ENCODE measurements at regions not wholly inside any gene's neighbourhood (a gene's known extent, or its start where the extent isn't known, plus 50 kb on each side); places are given as distances from the start of the nearest gene placed in this dataset.
"Not testable (repeated sequence)": the region's sequence is repeated elsewhere in the genome, so short reads cannot be mapped to it uniquely, and the experiment has no call there.

DNA sequence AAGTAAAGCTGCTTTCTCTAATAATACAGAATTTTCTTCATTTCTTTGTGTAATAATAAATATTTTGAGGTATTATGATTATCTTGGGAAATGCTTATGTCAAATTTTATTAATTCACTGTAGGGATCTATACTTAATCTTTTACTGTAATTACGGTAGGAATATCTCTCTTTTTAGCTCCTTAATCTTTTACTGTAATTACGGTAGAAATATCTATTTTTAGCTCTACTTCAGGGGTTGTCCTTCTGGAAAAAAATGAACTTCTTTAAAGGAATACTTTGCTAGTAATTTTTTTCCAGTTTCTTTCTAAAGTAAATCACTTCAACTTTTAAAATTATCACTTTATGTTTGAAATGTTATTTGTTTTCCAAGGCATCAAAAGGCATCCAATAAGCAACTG, 2229.4 kb upstream of the AGA start:
- Histone ChIP-seq H3K4me1 (ENCODE audit: insufficient read depth, low read length) (no peaks in the 10 kb centered on the region), H3K4me3 (ENCODE audit: insufficient read depth, low read length) (no peak overlapping the region), H4K20me1 (ENCODE audit: insufficient read depth, low read length) (no peaks in the 10 kb centered on the region), H3K9me3 (ENCODE audit: low read depth, low read length) (no peaks in the 10 kb centered on the region), H2AFZ (ENCODE audit: low read length) (no peak overlapping the region), H3K27me3 (ENCODE audit: insufficient read depth, low read length) (no peaks in the 10 kb centered on the region), H3K27ac (ENCODE audit: low read depth, low read length) (no peak overlapping the region), H3K4me2 (ENCODE audit: insufficient read depth, low read length) (no peak overlapping the region), H3K79me2 (ENCODE audit: insufficient read depth, low read length) (no peaks in the 10 kb centered on the region), H3K36me3 (ENCODE audit: insufficient read depth, low read length) (no peaks in the 10 kb centered on the region)
- no peak for DNase-seq (ENCODE audit: insufficient read length, low spot score, missing footprints)
- TF ChIP-seq, protein P1, sequence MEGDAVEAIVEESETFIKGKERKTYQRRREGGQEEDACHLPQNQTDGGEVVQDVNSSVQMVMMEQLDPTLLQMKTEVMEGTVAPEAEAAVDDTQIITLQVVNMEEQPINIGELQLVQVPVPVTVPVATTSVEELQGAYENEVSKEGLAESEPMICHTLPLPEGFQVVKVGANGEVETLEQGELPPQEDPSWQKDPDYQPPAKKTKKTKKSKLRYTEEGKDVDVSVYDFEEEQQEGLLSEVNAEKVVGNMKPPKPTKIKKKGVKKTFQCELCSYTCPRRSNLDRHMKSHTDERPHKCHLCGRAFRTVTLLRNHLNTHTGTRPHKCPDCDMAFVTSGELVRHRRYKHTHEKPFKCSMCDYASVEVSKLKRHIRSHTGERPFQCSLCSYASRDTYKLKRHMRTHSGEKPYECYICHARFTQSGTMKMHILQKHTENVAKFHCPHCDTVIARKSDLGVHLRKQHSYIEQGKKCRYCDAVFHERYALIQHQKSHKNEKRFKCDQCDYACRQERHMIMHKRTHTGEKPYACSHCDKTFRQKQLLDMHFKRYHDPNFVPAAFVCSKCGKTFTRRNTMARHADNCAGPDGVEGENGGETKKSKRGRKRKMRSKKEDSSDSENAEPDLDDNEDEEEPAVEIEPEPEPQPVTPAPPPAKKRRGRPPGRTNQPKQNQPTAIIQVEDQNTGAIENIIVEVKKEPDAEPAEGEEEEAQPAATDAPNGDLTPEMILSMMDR (IDR thresholded peaks at IDR 0.05; ENCODE audit: extremely low read depth, low read depth, low read length): no peak

DNA sequence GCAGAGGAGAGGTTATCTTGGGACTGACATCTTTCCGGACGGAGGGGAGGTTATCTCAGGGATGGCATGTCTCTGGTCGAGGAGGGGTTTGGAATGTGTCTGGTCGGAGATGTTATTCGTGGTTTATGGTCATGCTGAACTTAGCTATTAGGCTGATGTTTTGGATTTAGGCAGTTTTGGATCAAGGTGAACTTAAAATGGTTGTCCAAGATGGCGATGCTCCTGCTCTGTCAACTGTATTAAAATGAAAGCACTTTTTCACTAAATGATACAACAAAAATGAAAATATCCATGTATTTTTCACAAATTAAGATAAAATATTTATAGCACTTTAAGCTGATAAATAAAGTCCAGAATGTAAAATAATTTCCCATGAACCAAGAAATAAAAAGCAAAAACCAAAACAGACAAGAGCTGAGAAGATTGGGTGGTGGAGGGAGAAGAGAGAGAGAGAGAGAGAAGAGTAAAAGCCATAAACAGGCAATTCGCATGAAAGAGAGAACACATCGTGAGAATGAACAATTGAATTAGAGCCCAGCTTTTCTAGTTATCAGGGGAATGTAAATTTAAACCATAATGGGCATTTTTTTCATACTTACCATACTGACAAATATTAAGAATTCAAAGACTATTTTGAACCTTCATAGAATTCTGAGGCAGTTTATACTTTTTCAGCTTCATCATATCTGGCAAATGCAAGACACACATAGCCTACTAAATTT, 2236.0 kb upstream of the AGA start:
- TF ChIP-seq, protein P1 (IDR thresholded peaks at IDR 0.05; ENCODE audit: extremely low read depth, low read depth, low read length): no peak
- H3K27me3 ChIP-seq (ENCODE audit: insufficient read depth, low read length): no peaks in the 10 kb centered on the region

DNA sequence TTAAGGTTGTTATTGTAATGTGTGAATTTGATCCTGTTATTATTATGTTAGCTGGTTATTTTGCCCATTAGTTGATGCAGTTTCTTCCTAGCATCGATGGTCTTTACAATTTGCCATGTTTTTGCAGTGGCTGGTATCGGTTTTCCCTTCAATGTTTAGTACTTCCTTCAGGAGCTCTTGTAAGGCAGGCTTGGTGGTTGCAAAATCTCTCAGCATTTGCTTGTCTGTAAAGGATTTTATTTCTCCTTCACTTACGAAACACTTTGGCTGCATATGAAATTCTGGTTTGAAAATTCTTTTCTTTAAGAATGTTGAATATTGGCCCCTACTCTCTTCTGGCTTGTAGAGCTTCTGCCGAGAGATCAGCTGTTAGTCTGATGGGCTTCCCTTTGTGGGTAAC, 2241.4 kb upstream of the AGA start:
- not testable (repeated sequence) for H3K27me3 ChIP-seq (ENCODE audit: insufficient read depth, low read length)

More for the DNA sequence above, 2236.0 kb upstream of the AGA start:
- Histone ChIP-seq H3K4me3 (ENCODE audit: insufficient read depth, low read length) (no peak overlapping the region), H3K4me2 (ENCODE audit: insufficient read depth, low read length) (no peak overlapping the region), H3K27ac (ENCODE audit: low read depth, low read length) (no peak overlapping the region), H2AFZ (ENCODE audit: low read length) (no peak overlapping the region), H4K20me1 (ENCODE audit: insufficient read depth, low read length) (no peaks in the 10 kb centered on the region), H3K79me2 (ENCODE audit: insufficient read depth, low read length) (no peaks in the 10 kb centered on the region), H3K9me3 (ENCODE audit: low read depth, low read length) (no peaks in the 10 kb centered on the region), H3K4me1 (ENCODE audit: insufficient read depth, low read length) (no peaks in the 10 kb centered on the region), H3K36me3 (ENCODE audit: insufficient read depth, low read length) (no peaks in the 10 kb centered on the region)
- no peak for DNase-seq (ENCODE audit: insufficient read length, low spot score, missing footprints)

DNA sequence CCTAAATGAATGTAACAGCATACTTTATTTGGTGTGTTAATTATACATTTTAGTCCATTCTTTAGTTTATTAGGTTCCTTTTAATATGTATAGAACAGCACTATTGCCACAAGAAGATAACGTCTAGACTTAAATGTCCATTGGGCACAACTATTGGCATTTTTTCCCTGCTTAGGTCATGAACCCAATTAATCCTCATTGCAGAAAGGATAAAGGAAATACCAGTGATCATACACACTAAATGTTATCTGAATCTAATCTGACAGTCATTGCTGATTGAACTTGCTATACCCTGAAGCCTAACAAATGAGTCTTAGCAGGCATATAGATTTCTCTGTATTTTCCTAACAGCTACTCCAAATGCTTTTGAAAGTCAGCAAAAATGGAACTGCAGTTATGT, 2250.0 kb upstream of the AGA start:
- TF ChIP-seq, protein P1 (IDR thresholded peaks at IDR 0.05; ENCODE audit: extremely low read depth, low read depth, low read length): no peak
- Histone ChIP-seq H3K4me3 (ENCODE audit: insufficient read depth, low read length) (no peak overlapping the region), H3K9me3 (ENCODE audit: low read depth, low read length) (no peaks in the 10 kb centered on the region), H4K20me1 (ENCODE audit: insufficient read depth, low read length) (no peaks in the 10 kb centered on the region), H3K4me1 (ENCODE audit: insufficient read depth, low read length) (no peaks in the 10 kb centered on the region), H3K4me2 (ENCODE audit: insufficient read depth, low read length) (no peak overlapping the region), H3K27me3 (ENCODE audit: insufficient read depth, low read length) (no peaks in the 10 kb centered on the region), H2AFZ (ENCODE audit: low read length) (no peak overlapping the region), H3K27ac (ENCODE audit: low read depth, low read length) (no peak overlapping the region), H3K36me3 (ENCODE audit: insufficient read depth, low read length) (no peaks in the 10 kb centered on the region), H3K79me2 (ENCODE audit: insufficient read depth, low read length) (no peaks in the 10 kb centered on the region)
- no peak for DNase-seq (ENCODE audit: insufficient read length, low spot score, missing footprints)

More for the DNA sequence above, 2241.4 kb upstream of the AGA start:
- not testable (repeated sequence) for H3K27ac ChIP-seq (ENCODE audit: low read depth, low read length); H3K9me3 ChIP-seq (ENCODE audit: low read depth, low read length); H4K20me1 ChIP-seq (ENCODE audit: insufficient read depth, low read length); H2AFZ ChIP-seq (ENCODE audit: low read length); H3K79me2 ChIP-seq (ENCODE audit: insufficient read depth, low read length); H3K4me2 ChIP-seq (ENCODE audit: insufficient read depth, low read length); H3K36me3 ChIP-seq (ENCODE audit: insufficient read depth, low read length); DNase-seq (ENCODE audit: insufficient read length, low spot score, missing footprints); H3K4me3 ChIP-seq (ENCODE audit: insufficient read depth, low read length); H3K4me1 ChIP-seq (ENCODE audit: insufficient read depth, low read length)
